Epithelial cell of esophagus (primary cell): ENCODE measurements at regions not wholly inside any gene's neighbourhood (a gene's known extent, or its start where the extent isn't known, plus 50 kb on each side); places are given as distances from the start of the nearest gene placed in this dataset.

Source experiments
- DNase-seq: peaks from one replicate; pipeline ENCODE4 v3.0.0; 2010; ENCODE audit warnings: low read depth
- H3K4me3 ChIP-seq: 2 replicates; pipeline ENCODE4 v1.5.1; 2011; ENCODE audit warnings: mild to moderate bottlenecking, low read length, control low read depth
- CTCF ChIP-seq: IDR thresholded peaks from 2 replicates; pipeline ENCODE4 v1.5.1; 2011; ENCODE audit warnings: low read depth, mild to moderate bottlenecking, low read length, control low read depth, inconsistent platforms; ENCODE audit not compliant: insufficient read depth; ENCODE audit errors: missing control alignments

DNA sequence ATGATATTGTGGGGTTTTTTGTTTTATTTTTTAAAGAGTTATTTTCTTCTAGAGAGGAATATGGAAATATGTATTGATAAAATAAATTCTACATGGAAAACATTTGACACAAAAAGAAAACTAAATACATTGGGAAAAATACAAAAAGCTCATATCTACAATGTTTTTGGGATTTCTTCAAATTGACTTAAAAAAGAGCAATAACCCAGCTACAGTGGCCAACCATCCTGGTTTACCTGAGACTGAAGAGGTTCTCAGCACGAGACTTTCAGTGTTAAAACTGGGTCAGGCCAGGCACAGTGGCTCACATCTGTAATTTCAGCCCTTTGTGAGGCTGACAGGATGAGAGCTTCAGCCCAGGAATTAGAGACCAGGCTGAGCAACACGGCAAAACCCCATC, 56.7 kb upstream of the MYCN start:
- H3K4me3 ChIP-seq, result no peak overlapping the region
- TF ChIP-seq CTCF, result no peak
- no peak for DNase-seq

DNA sequence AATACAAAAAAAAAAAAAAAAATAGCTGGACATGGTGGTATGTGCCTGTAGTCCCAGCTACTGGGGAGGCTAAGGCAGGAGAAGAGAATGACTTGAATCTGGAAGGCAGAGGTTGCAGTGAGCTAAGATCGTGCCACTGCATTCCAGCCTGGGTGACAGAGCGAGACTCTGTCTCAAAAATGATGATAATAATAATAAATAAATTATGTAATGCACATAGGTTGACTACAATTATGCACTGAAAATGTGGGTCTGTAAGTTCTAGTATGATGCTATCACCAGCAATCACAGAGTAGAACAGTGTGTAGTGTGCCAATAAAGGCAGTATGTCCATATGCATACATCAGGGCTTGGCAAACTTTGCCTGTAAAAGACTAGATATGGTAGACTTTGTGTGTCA, 55.6 kb upstream of the MYCN start:
- H3K4me3 ChIP-seq, result no peak overlapping the region
- no peak for TF ChIP-seq CTCF
- DNase-seq, result no peak

GRCh38 chr2:15886231-15886630, 54.1 kb upstream of the MYCN start:
- no peak for TF ChIP-seq CTCF
- DNase-seq, result no peak
- no peak overlapping the region for H3K4me3 ChIP-seq

DNA sequence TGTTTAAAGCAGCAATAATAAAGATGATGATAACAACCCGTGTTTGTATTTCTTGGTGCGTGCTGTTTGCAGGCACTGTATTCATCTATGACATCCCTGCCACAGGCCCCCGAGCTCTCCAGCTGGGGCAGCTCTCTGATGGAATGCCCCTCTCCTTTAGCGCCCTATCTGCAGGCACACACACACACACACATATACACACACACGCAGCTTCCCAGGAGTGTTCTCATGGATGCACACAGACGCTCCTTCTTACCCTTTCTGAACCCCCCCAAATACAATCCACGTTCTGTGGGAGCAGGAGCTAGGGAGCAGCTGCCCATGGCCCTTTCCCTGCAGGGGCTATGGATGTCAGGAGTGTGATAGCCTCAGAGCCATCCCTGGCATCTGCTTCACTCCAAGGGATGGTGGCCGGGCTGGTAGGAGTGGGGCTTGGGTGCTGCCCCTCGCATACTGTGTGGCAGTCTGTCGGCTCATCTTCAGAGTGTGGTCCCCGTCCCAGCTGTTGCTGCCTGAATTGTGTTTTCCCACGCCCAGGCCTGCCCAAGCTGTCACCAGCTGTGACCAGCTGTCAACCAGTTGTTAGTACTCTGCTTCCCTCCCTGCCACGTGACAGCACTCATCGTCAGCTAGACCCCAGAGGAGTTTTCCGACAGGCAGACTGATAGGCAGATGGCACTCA, 50.8 kb upstream of the MYCN start:
- DNase-seq, result no peak
- no peak for TF ChIP-seq CTCF

DNA sequence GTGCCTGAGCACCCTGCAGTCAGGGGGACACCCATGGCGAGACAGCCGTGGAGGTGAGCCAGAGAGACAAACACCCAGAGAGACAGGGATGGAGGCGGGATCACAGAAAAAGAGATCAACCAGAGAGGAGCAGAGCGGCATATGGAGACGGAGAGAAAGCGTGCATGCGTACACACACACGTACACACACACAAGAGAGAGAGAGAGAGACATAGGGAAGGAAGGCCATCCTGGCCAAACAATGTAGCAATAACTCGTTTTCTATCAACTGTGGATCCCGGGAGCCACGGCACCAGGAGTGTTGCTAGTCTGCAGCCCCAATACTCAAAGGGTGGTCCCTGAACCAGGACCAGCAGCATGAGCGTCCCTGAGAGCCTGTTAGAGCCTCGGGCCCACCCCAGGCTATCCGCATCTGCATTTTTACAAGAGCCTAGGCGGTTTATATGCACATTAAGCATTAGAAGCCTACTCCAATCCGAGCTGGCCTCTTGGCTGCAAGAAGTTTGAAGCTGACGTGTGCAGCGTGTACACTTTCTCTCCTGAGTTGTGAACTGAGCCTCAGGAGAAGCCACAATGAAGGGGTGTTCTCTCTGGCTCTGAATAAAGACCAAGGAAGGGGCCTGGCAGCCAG, 50.1 kb upstream of the MYCN start:
- no peak overlapping the region for H3K4me3 ChIP-seq
- no peak for TF ChIP-seq CTCF
- no peak for DNase-seq

More for the DNA sequence above, 50.8 kb upstream of the MYCN start:
- H3K4me3 ChIP-seq, result no peak overlapping the region
